Neural cell (in vitro differentiated cells): ENCODE measurements at regions not wholly inside any gene's neighbourhood (a gene's known extent, or its start where the extent isn't known, plus 50 kb on each side); places are given as distances from the start of the nearest gene placed in this dataset.

Source experiments
- H2AFZ ChIP-seq: fragments of 200-600, 300-800 bp; sonication (generic), shearing (Covaris generic); 2 replicates; pipeline ENCODE4 v1.6.0; 2014; ENCODE audit warnings: low read depth, mild to moderate bottlenecking, antibody characterized with exemption, low read length, moderate library complexity
- H3F3A ChIP-seq: fragments of 200-600 bp; shearing (Covaris generic); 2 replicates; pipeline ENCODE4 v1.6.1; 2016; ENCODE audit warnings: mild to moderate bottlenecking, moderate library complexity, mixed read lengths, antibody characterized with exemption, low read length; ENCODE audit not compliant: insufficient read depth, poor library complexity, severe bottlenecking
- H3K27ac ChIP-seq: fragments of 200-600, 300-800 bp; sonication (generic), shearing (Covaris generic); 2 replicates; pipeline ENCODE4 v1.5.1; 2014; ENCODE audit warnings: mild to moderate bottlenecking, low read length, moderate library complexity
- H3K27me3 ChIP-seq: fragments of 300-800, 200-600 bp; sonication (generic), shearing (Covaris generic); 2 replicates; pipeline ENCODE4 v1.6.0; 2014; ENCODE audit warnings: mild to moderate bottlenecking, low read depth, low read length, moderate library complexity; ENCODE audit not compliant: insufficient read depth
- H3K36me3 ChIP-seq: fragments of 300-800, 200-600 bp; sonication (generic), shearing (Covaris generic); 2 replicates; pipeline ENCODE4 v1.5.1; 2014; ENCODE audit warnings: mild to moderate bottlenecking, antibody characterized with exemption, low read length, moderate library complexity; ENCODE audit not compliant: insufficient read depth
- H3K4me2 ChIP-seq: fragments of 300-800, 200-600 bp; sonication (generic), shearing (Covaris generic); 2 replicates; pipeline ENCODE4 v1.6.0; 2014; ENCODE audit warnings: mild to moderate bottlenecking, low read length
- H3K4me3 ChIP-seq: fragments of 300-800, 200-600 bp; sonication (generic), shearing (Covaris generic); 2 replicates; pipeline ENCODE4 v1.5.1; 2014; ENCODE audit warnings: mild to moderate bottlenecking, low read length, moderate library complexity
- H3K79me2 ChIP-seq: fragments of 200-600 bp; shearing (Covaris generic); replicated peaks from 2 replicates; pipeline ENCODE4 v1.6.0; 2014; ENCODE audit warnings: mild to moderate bottlenecking, low read length, moderate library complexity; ENCODE audit not compliant: insufficient read depth
- H3K9ac ChIP-seq: fragments of 300-800, 200-600 bp; sonication (generic), shearing (Covaris generic); 2 replicates; pipeline ENCODE4 v1.6.1; 2016; ENCODE audit warnings: mild to moderate bottlenecking, low read length, mixed read lengths
- H3K9me2 ChIP-seq: fragments of 200-600 bp; shearing (Covaris generic); 2 replicates; pipeline ENCODE4 v1.6.1; 2016; ENCODE audit warnings: mild to moderate bottlenecking, low read length, mixed read lengths; ENCODE audit not compliant: insufficient read depth
- H3K9me3 ChIP-seq: fragments of 200-600, 300-800 bp; sonication (generic), shearing (Covaris generic); 2 replicates; pipeline ENCODE4 v1.6.1; 2016; ENCODE audit warnings: mild to moderate bottlenecking, mixed run types, low read length, moderate library complexity, mixed read lengths
- H4K20me1 ChIP-seq: fragments of 200-600 bp; shearing (Covaris generic); 2 replicates; pipeline ENCODE4 v1.6.1; 2016; ENCODE audit warnings: mild to moderate bottlenecking, mixed run types; ENCODE audit not compliant: insufficient read depth
- EP300 ChIP-seq: fragments of 450-650 bp; conservative IDR thresholded peaks from 2 replicates; pipeline ENCODE4 v1.6.1; 2014; ENCODE audit warnings: antibody characterized with exemption, mild to moderate bottlenecking, moderate library complexity; ENCODE audit not compliant: poor library complexity, severe bottlenecking
- EZH2 ChIP-seq: fragments of 200-600, 300-800 bp; shearing (Covaris generic), sonication (generic); IDR thresholded peaks from 2 replicates; pipeline ENCODE4 v1.6.1; 2014; ENCODE audit warnings: antibody characterized with exemption, low read length, borderline replicate concordance, mild to moderate bottlenecking; ENCODE audit not compliant: insufficient read depth, poor library complexity, severe bottlenecking
- MXI1 ChIP-seq: fragments of 450-650 bp; conservative IDR thresholded peaks from 2 replicates; pipeline ENCODE4 v1.6.1; 2014; ENCODE audit warnings: antibody characterized with exemption, mild to moderate bottlenecking; ENCODE audit not compliant: poor library complexity, severe bottlenecking
- POLR2AphosphoS5 ChIP-seq: IDR thresholded peaks from 2 replicates; pipeline ENCODE4 v1.6.1; 2012
- RAD21 ChIP-seq: fragments of 450-650 bp; conservative IDR thresholded peaks from 2 replicates; pipeline ENCODE4 v1.6.1; 2014; ENCODE audit warnings: antibody characterized with exemption, mild to moderate bottlenecking, moderate library complexity
- SMC3 ChIP-seq: fragments of 450-650 bp; conservative IDR thresholded peaks from 2 replicates; pipeline ENCODE4 v1.6.1; 2014; ENCODE audit warnings: antibody characterized with exemption, mild to moderate bottlenecking, moderate library complexity; ENCODE audit not compliant: poor library complexity
- TAF1 ChIP-seq: IDR thresholded peaks from 2 replicates; pipeline ENCODE4 v1.6.1; 2012; ENCODE audit warnings: low read depth
- TF ChIP-seq, protein P1 (sequence below): IDR thresholded peaks from 2 replicates; pipeline ENCODE4 v1.6.1; 2012; ENCODE audit warnings: borderline replicate concordance
- TF ChIP-seq, protein P2 (sequence below): fragments of 450-650 bp; IDR thresholded peaks from 2 replicates; pipeline ENCODE4 v1.5.1; 2014; ENCODE audit warnings: antibody characterized with exemption, mild to moderate bottlenecking, moderate library complexity; ENCODE audit not compliant: poor library complexity, severe bottlenecking

GRCh38 chr9:93900971-93901861 is 53.9 kb downstream of the BARX1 start:
- Histone ChIP-seq H3K9ac (no peak overlapping the region), H2AFZ (no peak overlapping the region), H3K9me3 (no peaks in the 10 kb centered on the region), H3K4me3 (no peak overlapping the region), H3K4me2 (no peak overlapping the region), H3K79me2 (no peaks in the 10 kb centered on the region), H3K27ac (no peak overlapping the region), H3K36me3 (no peaks in the 10 kb centered on the region), H3F3A (no peaks in the 10 kb centered on the region), H3K9me2 (no peaks in the 10 kb centered on the region), H4K20me1 (no peaks in the 10 kb centered on the region), H3K27me3 (no peaks in the 10 kb centered on the region)
- TF ChIP-seq POLR2AphosphoS5 (no peak), RAD21 (no peak), TAF1 (no peak), MXI1 (no peak)
- TF ChIP-seq, protein P1, sequence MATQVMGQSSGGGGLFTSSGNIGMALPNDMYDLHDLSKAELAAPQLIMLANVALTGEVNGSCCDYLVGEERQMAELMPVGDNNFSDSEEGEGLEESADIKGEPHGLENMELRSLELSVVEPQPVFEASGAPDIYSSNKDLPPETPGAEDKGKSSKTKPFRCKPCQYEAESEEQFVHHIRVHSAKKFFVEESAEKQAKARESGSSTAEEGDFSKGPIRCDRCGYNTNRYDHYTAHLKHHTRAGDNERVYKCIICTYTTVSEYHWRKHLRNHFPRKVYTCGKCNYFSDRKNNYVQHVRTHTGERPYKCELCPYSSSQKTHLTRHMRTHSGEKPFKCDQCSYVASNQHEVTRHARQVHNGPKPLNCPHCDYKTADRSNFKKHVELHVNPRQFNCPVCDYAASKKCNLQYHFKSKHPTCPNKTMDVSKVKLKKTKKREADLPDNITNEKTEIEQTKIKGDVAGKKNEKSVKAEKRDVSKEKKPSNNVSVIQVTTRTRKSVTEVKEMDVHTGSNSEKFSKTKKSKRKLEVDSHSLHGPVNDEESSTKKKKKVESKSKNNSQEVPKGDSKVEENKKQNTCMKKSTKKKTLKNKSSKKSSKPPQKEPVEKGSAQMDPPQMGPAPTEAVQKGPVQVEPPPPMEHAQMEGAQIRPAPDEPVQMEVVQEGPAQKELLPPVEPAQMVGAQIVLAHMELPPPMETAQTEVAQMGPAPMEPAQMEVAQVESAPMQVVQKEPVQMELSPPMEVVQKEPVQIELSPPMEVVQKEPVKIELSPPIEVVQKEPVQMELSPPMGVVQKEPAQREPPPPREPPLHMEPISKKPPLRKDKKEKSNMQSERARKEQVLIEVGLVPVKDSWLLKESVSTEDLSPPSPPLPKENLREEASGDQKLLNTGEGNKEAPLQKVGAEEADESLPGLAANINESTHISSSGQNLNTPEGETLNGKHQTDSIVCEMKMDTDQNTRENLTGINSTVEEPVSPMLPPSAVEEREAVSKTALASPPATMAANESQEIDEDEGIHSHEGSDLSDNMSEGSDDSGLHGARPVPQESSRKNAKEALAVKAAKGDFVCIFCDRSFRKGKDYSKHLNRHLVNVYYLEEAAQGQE: no peak
- TF ChIP-seq, protein P2, sequence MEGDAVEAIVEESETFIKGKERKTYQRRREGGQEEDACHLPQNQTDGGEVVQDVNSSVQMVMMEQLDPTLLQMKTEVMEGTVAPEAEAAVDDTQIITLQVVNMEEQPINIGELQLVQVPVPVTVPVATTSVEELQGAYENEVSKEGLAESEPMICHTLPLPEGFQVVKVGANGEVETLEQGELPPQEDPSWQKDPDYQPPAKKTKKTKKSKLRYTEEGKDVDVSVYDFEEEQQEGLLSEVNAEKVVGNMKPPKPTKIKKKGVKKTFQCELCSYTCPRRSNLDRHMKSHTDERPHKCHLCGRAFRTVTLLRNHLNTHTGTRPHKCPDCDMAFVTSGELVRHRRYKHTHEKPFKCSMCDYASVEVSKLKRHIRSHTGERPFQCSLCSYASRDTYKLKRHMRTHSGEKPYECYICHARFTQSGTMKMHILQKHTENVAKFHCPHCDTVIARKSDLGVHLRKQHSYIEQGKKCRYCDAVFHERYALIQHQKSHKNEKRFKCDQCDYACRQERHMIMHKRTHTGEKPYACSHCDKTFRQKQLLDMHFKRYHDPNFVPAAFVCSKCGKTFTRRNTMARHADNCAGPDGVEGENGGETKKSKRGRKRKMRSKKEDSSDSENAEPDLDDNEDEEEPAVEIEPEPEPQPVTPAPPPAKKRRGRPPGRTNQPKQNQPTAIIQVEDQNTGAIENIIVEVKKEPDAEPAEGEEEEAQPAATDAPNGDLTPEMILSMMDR: no peak

DNA sequence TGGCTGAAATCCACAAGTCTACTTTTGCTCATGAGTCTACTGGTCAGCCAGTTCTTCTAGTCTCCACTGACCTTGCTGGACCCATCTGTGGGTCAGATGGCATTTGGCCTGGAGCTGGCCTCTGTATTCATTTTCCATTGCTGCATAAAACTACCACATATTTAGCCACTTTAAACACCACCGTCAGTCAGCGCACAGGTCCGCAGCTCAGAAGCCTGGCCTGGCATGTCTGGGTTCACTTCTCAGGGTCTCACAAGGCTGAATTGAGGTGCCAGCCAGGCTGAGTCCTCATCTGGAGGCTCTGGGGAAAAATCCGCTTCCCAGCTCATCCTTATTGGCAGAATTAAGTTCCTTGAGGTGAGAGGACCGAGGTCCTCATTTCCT is 54.7 kb downstream of the BARX1 start:
- H3K9ac ChIP-seq: no peak overlapping the region
- no peak overlapping the region for H3K4me2 ChIP-seq
- TF ChIP-seq MXI1 (no peak), SMC3 (no peak), POLR2AphosphoS5 (no peak), RAD21 (no peak), EZH2 (no peak), EP300 (no peak), TAF1 (no peak)
- TF ChIP-seq, protein P2: no peak
- TF ChIP-seq, protein P1: no peak
- no peak overlapping the region for H3K4me3 ChIP-seq
- no peaks in the 10 kb centered on the region for H3K9me2 ChIP-seq
- H4K20me1 ChIP-seq: no peaks in the 10 kb centered on the region
- H3K9me3 ChIP-seq: no peaks in the 10 kb centered on the region
- no peak overlapping the region for H3K27ac ChIP-seq
- no peaks in the 10 kb centered on the region for H3F3A ChIP-seq
- H3K27me3 ChIP-seq: no peaks in the 10 kb centered on the region
- H2AFZ ChIP-seq: no peak overlapping the region
- no peaks in the 10 kb centered on the region for H3K79me2 ChIP-seq
- H3K36me3 ChIP-seq: no peaks in the 10 kb centered on the region
